Erythroblast (primary cell): ENCODE measurements at regions not wholly inside any gene's neighbourhood (a gene's known extent, or its start where the extent isn't known, plus 50 kb on each side); places are given as distances from the start of the nearest gene placed in this dataset.
A peak's percentile ranks its signal among the peaks of the same experiment; 100 is the strongest.

Experiments
- DNase-seq, 2 experiments: peaks; one replicate each; lab custom pipeline; 2025; lab: John Stamatoyannopoulos, UW
- GATA1 ChIP-seq: IDR thresholded peaks from 2 replicates; pipeline ENCODE4 v1.6.1; 2011; ENCODE audit warnings: low read depth, mild to moderate bottlenecking, control low read depth, low read length, moderate library complexity
- POLR2A ChIP-seq: IDR thresholded peaks from 2 replicates; pipeline ENCODE4 v1.6.1; 2011; ENCODE audit warnings: mild to moderate bottlenecking, low read length

DNA sequence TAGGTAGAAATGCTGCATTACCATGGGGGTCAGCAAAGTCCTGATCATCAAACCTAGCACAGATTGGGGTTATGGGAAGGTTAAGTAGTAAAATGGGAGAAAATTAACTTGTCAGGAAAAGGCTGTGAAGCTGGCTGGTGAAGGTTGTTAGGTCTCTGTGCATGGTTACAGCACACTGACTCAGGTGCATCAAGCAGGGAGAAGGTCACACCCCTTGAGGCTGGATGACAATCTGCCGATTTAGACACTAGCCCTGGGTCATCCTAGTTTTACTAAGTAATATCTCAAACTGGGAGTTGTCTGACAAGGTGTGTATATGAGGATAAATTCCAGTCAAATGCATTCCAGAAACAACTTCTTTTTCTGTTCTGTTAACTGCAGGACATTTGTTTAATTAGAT is 271.1 kb upstream of the LRIG3 start:
- no peak for DNase-seq
- TF ChIP-seq POLR2A (no peak), GATA1 (no peak)

DNA sequence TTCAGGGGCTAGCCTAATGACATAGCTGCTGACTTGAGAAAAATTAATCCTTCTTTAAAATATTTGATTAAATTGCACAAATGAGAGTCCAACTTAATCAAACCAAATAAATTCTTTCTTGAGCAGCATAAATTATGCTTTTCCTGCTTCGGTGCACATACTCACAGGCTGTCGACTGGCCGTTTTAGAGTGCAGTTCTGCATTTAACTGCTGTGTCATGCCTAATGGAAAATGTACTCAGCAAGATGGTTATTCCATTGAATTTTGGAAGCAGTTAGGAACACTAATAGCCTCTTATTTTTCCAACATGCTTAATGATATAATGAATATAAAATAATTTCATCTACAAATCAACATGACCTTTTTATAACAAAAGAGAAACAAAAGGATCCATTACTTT is 266.1 kb upstream of the LRIG3 start:
- TF ChIP-seq POLR2A (no peak), GATA1 (no peak)

DNA sequence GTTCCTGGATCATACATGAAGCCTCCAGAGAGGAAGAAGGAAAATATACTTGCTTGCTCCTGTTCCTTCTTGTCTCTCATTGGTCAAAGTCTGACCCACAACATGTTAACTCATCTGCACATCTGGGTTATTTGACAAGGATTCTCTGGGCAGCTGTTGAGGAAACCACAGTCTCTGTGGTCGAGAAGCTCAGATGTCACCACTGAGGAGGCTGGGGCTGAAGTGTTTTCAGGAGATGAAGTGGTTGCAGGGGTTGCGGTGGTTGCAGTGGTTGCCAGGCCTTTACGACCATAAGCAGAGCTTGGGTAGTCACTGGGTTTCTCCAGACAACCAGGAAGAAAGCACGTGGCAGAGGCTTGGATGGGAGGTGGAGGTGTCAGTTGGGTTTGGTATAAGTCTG is 265.0 kb upstream of the LRIG3 start:
- TF ChIP-seq GATA1 (no peak), POLR2A (no peak)

More for the DNA sequence above, 266.1 kb upstream of the LRIG3 start:
- no peak for DNase-seq

DNA sequence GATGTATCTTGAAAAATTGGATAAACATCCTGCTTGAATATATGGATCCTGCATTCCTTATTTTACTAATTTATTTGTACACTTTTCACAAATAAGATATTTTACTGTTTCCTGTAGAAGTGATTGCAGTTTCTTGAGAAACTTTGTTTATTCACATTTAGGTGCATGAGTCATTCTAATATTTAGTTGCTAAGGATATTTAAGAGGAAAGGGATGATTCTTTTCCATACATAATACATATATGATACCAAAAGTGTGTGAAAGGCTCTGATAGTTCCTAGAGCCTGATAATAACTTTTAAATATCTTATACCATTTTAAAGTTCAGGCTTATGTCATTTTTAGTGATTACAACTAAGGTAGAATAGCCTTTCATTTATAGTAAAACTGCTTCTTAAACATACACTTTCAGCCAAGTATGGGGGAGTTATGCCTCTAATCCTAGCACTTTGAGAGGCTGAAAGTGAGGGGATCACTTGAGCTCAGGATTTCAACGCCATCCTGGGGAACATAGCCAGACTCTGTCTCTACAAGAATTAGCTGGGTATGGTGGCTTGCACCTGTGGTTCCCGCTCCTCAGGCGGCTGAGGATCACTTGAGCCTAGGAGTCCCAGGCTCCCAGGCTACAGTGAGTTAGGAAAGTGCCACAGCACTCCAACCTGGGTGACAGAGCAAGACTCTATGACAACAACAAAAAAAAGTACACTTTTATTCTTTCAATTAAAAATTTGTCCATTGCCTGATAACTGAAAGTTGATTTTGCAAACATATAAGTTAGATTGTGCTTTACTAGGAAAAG is 262.6 kb upstream of the LRIG3 start:
- no peak for DNase-seq
- no peak for TF ChIP-seq GATA1
- TF ChIP-seq POLR2A, result no peak

More for the DNA sequence above, 265.0 kb upstream of the LRIG3 start:
- DNase-seq, result no peak

DNA sequence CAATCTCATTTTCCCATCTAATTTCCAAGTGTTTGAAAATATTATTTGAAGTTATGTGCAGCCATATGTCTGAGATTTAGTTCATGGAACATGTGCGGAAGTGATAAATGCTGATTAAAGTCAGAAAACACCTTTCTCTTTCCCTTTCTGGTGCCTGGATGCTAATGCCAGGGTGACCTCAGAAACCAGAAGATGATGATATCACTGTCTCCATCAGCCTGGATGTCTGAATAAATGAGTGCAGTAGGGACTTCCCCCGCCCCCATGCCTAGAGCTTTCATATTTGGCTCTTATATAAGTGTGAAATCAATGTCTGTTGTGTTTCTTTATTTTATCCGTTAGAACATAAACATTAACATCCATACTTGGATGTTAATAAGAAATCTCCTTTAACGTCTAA is 261.9 kb upstream of the LRIG3 start:
- no peak for DNase-seq
- no peak for TF ChIP-seq POLR2A
- TF ChIP-seq GATA1, result no peak

DNA sequence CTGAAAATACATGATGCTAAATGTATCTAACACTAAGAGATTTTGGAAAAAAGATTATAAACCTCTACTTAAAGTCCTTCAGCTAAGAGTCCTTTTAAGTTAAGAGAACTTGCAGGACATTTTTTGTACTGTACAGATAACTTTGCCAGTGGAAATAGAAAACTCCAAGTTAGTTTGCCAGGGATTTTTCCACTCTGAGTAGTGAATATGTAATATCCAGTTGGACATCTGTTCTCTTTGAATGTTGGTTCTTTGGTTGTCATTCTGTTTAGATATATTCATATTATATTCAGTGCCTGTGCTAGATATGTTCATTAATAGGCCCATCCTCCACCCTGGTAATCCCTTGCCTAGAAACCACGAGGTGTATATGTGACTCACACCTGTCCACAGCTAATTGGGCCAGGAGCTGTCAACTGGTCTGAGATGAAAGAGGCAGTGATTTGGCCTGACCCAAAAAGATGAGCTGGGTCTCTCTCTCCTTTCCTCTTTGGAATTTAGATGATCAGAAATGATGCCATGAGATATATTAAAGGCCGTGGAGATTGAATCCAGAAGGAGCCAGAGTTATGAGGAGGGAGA is 261.0 kb upstream of the LRIG3 start:
- TF ChIP-seq POLR2A (no peak), GATA1 (no peak)
- DNase-seq, result no peak

DNA sequence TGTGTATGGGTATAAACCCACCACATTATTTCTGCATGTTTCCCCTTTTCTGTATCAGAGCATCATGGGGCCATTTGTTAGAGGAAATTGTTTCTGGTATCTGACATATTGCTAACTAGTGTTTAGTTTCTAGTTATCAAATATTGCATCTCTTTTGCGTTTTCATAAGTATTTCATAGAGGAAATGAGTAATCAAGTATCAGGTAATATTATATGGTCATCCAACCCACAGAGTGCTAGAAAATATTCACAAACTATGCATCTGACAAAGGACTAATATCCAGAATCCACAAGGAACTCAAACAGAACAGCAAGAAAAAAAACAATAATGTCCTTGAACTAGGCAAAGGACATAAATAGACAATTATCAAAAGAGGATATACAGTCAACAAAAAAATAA is 258.9 kb upstream of the LRIG3 start:
- DNase-seq, result no peak
- no peak for TF ChIP-seq POLR2A
- no peak for TF ChIP-seq GATA1

DNA sequence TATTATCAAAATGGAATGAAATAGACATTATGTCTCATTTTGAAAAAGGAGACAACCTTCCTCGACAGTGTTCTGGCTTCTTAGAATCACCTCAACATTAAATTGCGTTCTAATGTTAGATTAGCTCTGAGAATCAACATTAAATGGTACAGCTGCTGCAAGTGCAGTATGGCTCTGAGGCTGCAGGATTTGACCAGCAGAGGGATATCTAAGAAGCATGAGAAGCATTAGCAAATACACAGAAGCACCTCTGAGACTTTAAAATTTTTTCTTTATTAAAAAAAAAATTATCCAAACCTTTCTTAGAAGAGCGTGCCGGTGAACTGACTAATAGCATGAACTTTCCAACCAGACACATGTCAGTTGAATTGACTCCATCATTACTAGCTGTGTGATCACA is 253.4 kb upstream of the LRIG3 start:
- no peak for DNase-seq
- TF ChIP-seq GATA1 (no peak), POLR2A (no peak)

DNA sequence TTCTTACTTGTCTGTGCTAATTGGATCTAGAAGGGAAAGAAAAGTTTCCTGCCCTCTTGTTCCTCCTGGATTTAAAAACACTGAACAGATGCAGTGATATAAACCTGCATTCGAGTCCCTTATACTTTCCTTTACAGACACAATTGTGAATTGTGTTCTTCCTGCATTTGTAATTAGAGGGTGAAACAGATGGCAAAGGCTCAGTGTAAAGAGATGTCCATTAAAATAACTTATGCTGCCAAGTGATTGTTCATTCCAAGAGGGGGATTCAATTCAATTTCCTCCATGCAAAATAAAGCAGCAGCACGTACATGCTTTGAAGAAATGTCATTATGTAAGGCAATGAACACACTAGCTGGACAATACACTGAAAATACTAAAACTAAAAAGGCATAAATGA is 248.3 kb upstream of the LRIG3 start:
- no peak for DNase-seq
- TF ChIP-seq GATA1 (no peak), POLR2A (no peak)

DNA sequence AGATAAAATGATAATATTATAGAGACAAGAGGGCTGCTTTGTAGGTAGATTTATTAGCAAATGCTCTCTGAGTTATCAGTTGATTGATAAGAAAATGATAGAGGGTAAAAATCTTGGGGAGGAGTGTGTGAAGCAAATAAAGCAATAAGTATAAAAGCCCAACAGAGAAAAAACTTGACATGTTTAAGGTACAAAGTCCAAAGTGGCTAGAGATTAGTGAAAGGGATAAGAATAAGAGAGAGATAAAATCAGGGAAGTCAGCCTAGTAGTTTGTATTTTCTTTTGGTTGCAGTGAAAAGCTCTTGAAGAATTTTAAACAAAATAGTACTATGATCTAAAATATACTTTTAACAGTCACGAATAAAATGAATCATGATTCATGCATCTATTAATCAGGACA is 246.2 kb upstream of the LRIG3 start:
- TF ChIP-seq POLR2A (no peak), GATA1 (no peak)
- DNase-seq, result no peak

DNA sequence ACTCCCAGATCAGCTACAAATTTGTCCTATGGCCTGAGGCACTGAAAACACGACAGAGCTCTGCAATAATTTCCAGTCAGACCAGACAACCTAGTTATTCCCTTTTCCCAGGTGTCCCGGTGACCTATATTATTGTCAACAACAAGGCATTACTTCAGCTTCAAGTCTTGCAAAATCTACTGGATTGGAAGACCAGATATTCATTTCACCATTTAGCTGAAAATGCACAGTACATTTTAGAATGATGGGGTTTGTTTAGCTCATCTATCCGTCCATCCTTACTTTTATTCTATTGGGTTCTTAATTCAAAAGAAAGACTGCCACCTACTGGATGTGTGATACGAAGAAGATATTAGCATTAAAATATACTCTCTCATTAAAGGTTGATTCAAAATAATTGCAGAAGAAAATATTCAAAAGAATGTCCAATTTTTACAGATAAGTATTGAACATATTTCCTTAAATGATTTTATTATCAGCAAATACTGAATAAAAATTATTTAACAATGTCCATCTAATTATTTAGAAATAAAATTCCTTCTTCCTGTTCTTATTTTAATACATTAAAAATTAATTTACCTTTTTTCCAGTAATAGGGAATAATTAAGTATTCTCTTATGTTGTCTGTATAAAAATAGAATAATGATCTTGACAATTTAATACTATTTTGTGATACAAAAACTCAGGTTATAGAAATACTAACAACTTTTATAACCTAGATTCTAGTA is 244.9 kb upstream of the LRIG3 start:
- peak; percentile 6 to 35 for DNase-seq
- no peak for TF ChIP-seq GATA1
- no peak for TF ChIP-seq POLR2A

DNA sequence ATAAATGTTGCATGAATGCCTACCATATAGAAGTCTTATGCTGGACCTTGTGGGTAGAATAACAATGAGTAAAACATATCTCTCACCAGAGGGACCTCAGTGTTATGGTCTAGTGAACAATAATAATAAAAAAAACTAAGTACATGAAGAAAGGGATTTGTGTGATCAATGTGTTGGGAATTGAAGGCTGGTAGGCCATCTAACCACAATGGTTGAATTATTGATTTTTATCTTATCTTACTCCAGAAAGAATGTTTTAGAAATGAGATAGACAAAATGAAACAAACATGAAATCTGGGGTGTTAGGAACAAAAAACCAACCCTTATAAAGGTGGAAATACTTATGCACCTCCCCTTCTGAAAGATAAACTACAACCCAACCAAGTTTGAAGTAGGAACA is 243.9 kb upstream of the LRIG3 start:
- TF ChIP-seq POLR2A, result no peak
- no peak for TF ChIP-seq GATA1
- no peak for DNase-seq

DNA sequence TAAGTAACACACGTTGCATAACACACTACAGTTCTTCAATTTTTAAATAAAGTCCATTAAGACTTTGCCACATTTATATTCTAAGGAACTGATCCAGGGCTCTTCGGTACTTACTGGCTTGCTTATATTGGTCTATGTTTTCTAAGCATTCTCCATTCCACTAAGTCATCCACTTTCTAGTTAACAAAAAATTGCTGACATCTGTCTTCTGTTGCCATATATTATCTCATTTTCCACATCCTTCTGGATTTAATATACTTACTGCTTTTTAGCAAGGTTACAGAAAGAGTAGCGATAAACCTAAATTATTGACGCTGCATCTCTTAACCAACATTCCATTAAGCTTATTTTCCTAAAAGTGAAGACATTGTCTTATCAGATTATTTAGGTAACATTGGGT is 238.4 kb upstream of the LRIG3 start:
- TF ChIP-seq GATA1 (no peak), POLR2A (no peak)

DNA sequence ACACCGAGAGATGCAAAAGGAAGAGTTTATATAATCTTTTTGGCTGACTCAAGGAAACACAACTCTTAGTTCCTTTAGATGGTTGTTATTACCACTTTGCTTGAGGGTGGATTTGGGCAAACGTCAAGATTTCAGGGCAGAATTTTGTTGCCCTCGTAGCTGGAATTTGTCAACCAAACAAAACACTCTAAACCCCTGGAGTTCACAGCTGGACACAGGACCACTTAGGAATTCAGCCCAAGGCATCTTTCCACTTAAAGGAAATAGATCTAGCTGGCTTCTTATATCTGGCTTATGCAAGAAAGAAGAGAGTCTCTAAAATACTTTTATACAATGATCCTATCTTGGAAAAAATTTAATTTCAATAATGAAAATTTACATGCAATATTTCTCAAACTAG is 237.8 kb upstream of the LRIG3 start:
- TF ChIP-seq GATA1 (no peak), POLR2A (no peak)
- DNase-seq, result no peak

More for the DNA sequence above, 238.4 kb upstream of the LRIG3 start:
- DNase-seq, result no peak

DNA sequence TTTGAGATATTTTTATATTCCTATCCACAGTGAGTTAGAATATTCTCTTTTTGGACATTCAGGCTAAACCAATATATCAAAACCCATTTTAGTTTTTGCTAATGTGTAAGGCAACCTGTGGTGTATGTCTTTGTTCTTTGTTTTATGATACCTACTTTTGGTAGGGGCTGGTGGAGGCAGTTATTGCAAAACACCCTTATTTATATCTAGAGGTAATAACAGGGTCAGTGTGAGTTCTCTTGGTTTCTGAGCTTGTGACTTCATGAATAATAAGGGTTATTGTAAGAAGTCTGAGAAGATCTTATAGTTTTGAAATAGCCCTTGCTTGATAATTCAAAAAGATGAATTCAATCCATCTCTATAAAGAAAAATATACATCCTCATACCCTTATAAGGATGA is 235.1 kb upstream of the LRIG3 start:
- TF ChIP-seq POLR2A (no peak), GATA1 (no peak)
- no peak for DNase-seq
